ENCODE measurements at regions not wholly inside any gene's neighbourhood (a gene's known extent, or its start where the extent isn't known, plus 50 kb on each side); places are given as distances from the start of the nearest gene placed in this dataset.

- Histone ChIP-seq H3K27me3 (replicated peaks; ENCODE audit: insufficient read depth) (no peaks in the 10 kb centered on the region), H3K9me3 (no peaks in the 10 kb centered on the region), H3K4me1 (replicated peaks) (no peaks in the 10 kb centered on the region), H3K4me3 (no peak overlapping the region), H3K36me3 (no peaks in the 10 kb centered on the region), H3K27ac (no peak overlapping the region)
- TF ChIP-seq POLR2AphosphoS5 (IDR thresholded peaks at IDR 0.05), result no peak
- TF ChIP-seq CTCF (IDR thresholded peaks at IDR 0.05), result no peak
- TF ChIP-seq POLR2A (IDR thresholded peaks at IDR 0.05), result no peak
- intact Hi-C loops (cut with DNase I), result no loop called here
- no peak for DNase-seq (ENCODE audit: low spot score)
- WGBS, result 79% methylated on average over 2 of the region's 2 CpGs
These were observed 558.0 kb downstream of the STK39 start for GRCh38 chr2:167689444-167689843.

- Histone ChIP-seq H3K4me1 (replicated peaks) (no peaks in the 10 kb centered on the region), H3K36me3 (no peaks in the 10 kb centered on the region), H3K4me3 (no peak overlapping the region), H3K27me3 (replicated peaks; ENCODE audit: insufficient read depth) (no peaks in the 10 kb centered on the region), H3K9me3 (no peaks in the 10 kb centered on the region), H3K27ac (no peak overlapping the region)
- 75% methylated on average over 7 of the region's 7 CpGs for WGBS
- intact Hi-C loops (cut with DNase I), result no loop called here
- no peak for DNase-seq (ENCODE audit: low spot score)
- TF ChIP-seq POLR2AphosphoS5 (IDR thresholded peaks at IDR 0.05) (no peak), POLR2A (IDR thresholded peaks at IDR 0.05) (no peak), CTCF (IDR thresholded peaks at IDR 0.05) (no peak)
These were observed 560.7 kb downstream of the STK39 start for GRCh38 chr2:167686691-167687090.

GRCh38 chr2:167681234-167682015 is 566.0 kb downstream of the STK39 start:
- Histone ChIP-seq H3K27ac (no peak overlapping the region), H3K9me3 (no peaks in the 10 kb centered on the region), H3K4me3 (no peak overlapping the region), H3K27me3 (replicated peaks; ENCODE audit: insufficient read depth) (no peaks in the 10 kb centered on the region), H3K4me1 (replicated peaks) (no peaks in the 10 kb centered on the region), H3K36me3 (no peaks in the 10 kb centered on the region)
- DNase-seq (ENCODE audit: low spot score), result no peak
- intact Hi-C loops (cut with DNase I), result no loop called here
- TF ChIP-seq CTCF (IDR thresholded peaks at IDR 0.05), result no peak
- no peak for TF ChIP-seq POLR2A (IDR thresholded peaks at IDR 0.05)
- 65% methylated on average over 6 of the region's 6 CpGs for WGBS

GRCh38 chr2:167678158-167678557 is 569.2 kb downstream of the STK39 start:
- TF ChIP-seq POLR2AphosphoS5 (IDR thresholded peaks at IDR 0.05) (no peak), CTCF (IDR thresholded peaks at IDR 0.05) (no peak), POLR2A (IDR thresholded peaks at IDR 0.05) (no peak)
- Histone ChIP-seq H3K9me3 (no peaks in the 10 kb centered on the region), H3K27me3 (replicated peaks; ENCODE audit: insufficient read depth) (no peaks in the 10 kb centered on the region), H3K4me3 (no peak overlapping the region), H3K27ac (no peak overlapping the region), H3K36me3 (no peaks in the 10 kb centered on the region), H3K4me1 (replicated peaks) (no peaks in the 10 kb centered on the region)
- no peak for DNase-seq (ENCODE audit: low spot score)
- intact Hi-C loops (cut with DNase I), result no loop called here
- 91% methylated on average over 3 of the region's 3 CpGs for WGBS

GRCh38 chr2:167675906-167676305 is 571.5 kb downstream of the STK39 start:
- 68% methylated on average over 6 of the region's 6 CpGs for WGBS
- Histone ChIP-seq H3K9me3 (no peaks in the 10 kb centered on the region), H3K36me3 (no peaks in the 10 kb centered on the region), H3K4me3 (no peak overlapping the region), H3K27me3 (replicated peaks; ENCODE audit: insufficient read depth) (no peaks in the 10 kb centered on the region), H3K27ac (no peak overlapping the region), H3K4me1 (replicated peaks) (no peaks in the 10 kb centered on the region)
- TF ChIP-seq POLR2AphosphoS5 (IDR thresholded peaks at IDR 0.05) (no peak), CTCF (IDR thresholded peaks at IDR 0.05) (no peak), POLR2A (IDR thresholded peaks at IDR 0.05) (no peak)
- intact Hi-C loops (cut with DNase I), result no loop called here
- DNase-seq (ENCODE audit: low spot score), result no peak
